ENCODE measurements at regions not wholly inside any gene's neighbourhood (a gene's known extent, or its start where the extent isn't known, plus 50 kb on each side); places are given as distances from the start of the nearest gene placed in this dataset.

GRCh38 chr6:119871520-119871919, 522.0 kb upstream of the MAN1A1 start:
- Histone ChIP-seq H3K9me3 (ENCODE audit: control insufficient read depth, low read depth, low read length) (no peaks in the 10 kb centered on the region), H2AK5ac (ENCODE audit: insufficient read length, low read length) (no peak overlapping the region), H3K27me3 (ENCODE audit: insufficient read depth, low read length) (no peaks in the 10 kb centered on the region), H2BK5ac (ENCODE audit: insufficient read length, low read length) (no peak overlapping the region), H4K5ac (ENCODE audit: insufficient read length, low read depth, low read length) (no peak overlapping the region), H2BK20ac (ENCODE audit: low read depth, low read length, poor library complexity, severe bottlenecking) (no peak overlapping the region), H3K27ac (ENCODE audit: insufficient read length, low read depth, low read length) (no peak overlapping the region), H3T11ph (ENCODE audit: low read length) (no peak overlapping the region), H2BK15ac (ENCODE audit: low read depth, low read length) (no peak overlapping the region), H3K23me2 (ENCODE audit: insufficient read length, low read depth, low read length, poor library complexity, severe bottlenecking) (no peaks in the 10 kb centered on the region), H3K79me2 (ENCODE audit: insufficient read depth, low read length) (no peaks in the 10 kb centered on the region), H3K4ac (ENCODE audit: low read depth, low read length) (no peak overlapping the region), H3K79me1 (ENCODE audit: insufficient read depth, low read depth, low read length, poor library complexity, severe bottlenecking) (no peaks in the 10 kb centered on the region), H2BK12ac (ENCODE audit: insufficient read length, low read depth, low read length) (no peak overlapping the region), H3K18ac (ENCODE audit: insufficient read length, low read depth, low read length) (no peak overlapping the region), H3K4me2 (ENCODE audit: insufficient read depth, insufficient read length, low read length) (no peak overlapping the region), H3K23ac (ENCODE audit: insufficient read length, low read depth, low read length) (no peak overlapping the region), H2AFZ (ENCODE audit: low read length) (no peak overlapping the region), H4K91ac (ENCODE audit: insufficient read length, low read depth, low read length) (no peak overlapping the region), H2BK120ac (ENCODE audit: low read depth, low read length, poor library complexity, severe bottlenecking) (no peak overlapping the region), H3K4me1 (ENCODE audit: insufficient read depth, low read length) (no peaks in the 10 kb centered on the region), H3K9ac (ENCODE audit: extremely low read depth, insufficient read length, low read length) (no peak overlapping the region), H3K56ac (ENCODE audit: insufficient read length, low read depth, low read length) (no peak overlapping the region), H4K8ac (replicated peaks; ENCODE audit: insufficient read length, low read depth, low read length) (no peak overlapping the region), H3K14ac (ENCODE audit: insufficient read depth, low read length) (no peak overlapping the region), H4K20me1 (ENCODE audit: control insufficient read depth, insufficient read depth, insufficient read length) (no peaks in the 10 kb centered on the region)
- DNase-seq = no peak
- Mint-ChIP-seq H3K9me3 (peaks cover 4% of the 10 kb centered on the region in 2 experiments; a peak in 4 of 5 replicates), H3K36me3 (ENCODE audit: insufficient read depth in 1 of 3, low read depth in 3 of 3) (peaks cover 0 to 4% (median 3%) of the 10 kb centered on the region in 3 experiments; a peak in 2 of 7 replicates), H3K4me3 (no peak overlapping the region), H3K4me1 (no peaks in the 10 kb centered on the region), H3K27ac (no peak overlapping the region), H3K27me3 (ENCODE audit: low read depth) (no peaks in the 10 kb centered on the region)
- TF ChIP-seq, protein P1, sequence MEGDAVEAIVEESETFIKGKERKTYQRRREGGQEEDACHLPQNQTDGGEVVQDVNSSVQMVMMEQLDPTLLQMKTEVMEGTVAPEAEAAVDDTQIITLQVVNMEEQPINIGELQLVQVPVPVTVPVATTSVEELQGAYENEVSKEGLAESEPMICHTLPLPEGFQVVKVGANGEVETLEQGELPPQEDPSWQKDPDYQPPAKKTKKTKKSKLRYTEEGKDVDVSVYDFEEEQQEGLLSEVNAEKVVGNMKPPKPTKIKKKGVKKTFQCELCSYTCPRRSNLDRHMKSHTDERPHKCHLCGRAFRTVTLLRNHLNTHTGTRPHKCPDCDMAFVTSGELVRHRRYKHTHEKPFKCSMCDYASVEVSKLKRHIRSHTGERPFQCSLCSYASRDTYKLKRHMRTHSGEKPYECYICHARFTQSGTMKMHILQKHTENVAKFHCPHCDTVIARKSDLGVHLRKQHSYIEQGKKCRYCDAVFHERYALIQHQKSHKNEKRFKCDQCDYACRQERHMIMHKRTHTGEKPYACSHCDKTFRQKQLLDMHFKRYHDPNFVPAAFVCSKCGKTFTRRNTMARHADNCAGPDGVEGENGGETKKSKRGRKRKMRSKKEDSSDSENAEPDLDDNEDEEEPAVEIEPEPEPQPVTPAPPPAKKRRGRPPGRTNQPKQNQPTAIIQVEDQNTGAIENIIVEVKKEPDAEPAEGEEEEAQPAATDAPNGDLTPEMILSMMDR (conservative IDR thresholded peaks at IDR 0.05) = no peak
- no CpG with 5 or more reads among the region's 2 CpGs for WGBS (ENCODE audit: extremely low coverage, insufficient read length, low lambda C conversion rate)

All from H9 (cell line).